K562 (cell line): ENCODE measurements at regions not wholly inside any gene's neighbourhood (a gene's known extent, or its start where the extent isn't known, plus 50 kb on each side); places are given as distances from the start of the nearest gene placed in this dataset.

Experiments
- ATAC-seq: fragments of 200-7000 bp; cut with Tn5 transposase; 3 replicates; pipeline ENCODE4 v1.9.1; 2020; ENCODE audit warnings: moderate library complexity
- BruUV-seq: library from RNA; stranded (reverse); fragments of 400-500 nt; replicated peaks from 2 replicates; lab custom pipeline; 2021; lab: Mats Ljungman, UMichigan
- CTCF ChIA-PET: fragments of 300-600 bp; formaldehyde crosslinking; extraction: SDS; loops from one replicate; lab custom pipeline; 2021; ENCODE audit warnings: low intra/inter-chr PET ratio; lab: Yijun Ruan, JAX
- POLR2A ChIA-PET: fragments of 300-600, 350-650 bp; sonication (Branson Sonifier 250); formaldehyde crosslinking; extraction: SDS; loops from one replicate; lab custom pipeline; 2021; ENCODE audit warnings: antibody characterized with exemption, inconsistent platforms; lab: Yijun Ruan, JAX
- DNase-seq, 4 experiments: peaks; one replicate each; pipeline versions ENCODE4 v3.0.0 to v3.0.0-alpha.2; 2011 to 2018; ENCODE audit warnings: low spot score in 3 of 4, mixed read lengths in 3 of 4; ENCODE audit errors: extremely low read depth in 1 of 4
- FAIRE-seq: peaks from 2 replicates; lab custom pipeline; 2011; peaks lifted over from hg19 to GRCh38; lab: Jason Lieb, UNC
- H2AFZ ChIP-seq: 2 replicates; pipeline ENCODE4 v1.6.0; 2011; ENCODE audit warnings: low read depth, low read length, control low read depth, inconsistent platforms
- H3K27ac ChIP-seq: fragments of 200-600 bp; 3 replicates; pipeline ENCODE4 v1.8.0; 2011; ENCODE audit warnings: low read depth, mild to moderate bottlenecking, control low read depth, inconsistent platforms, low read length, moderate library complexity, mixed read lengths; ENCODE audit errors: extremely low read depth
- H3K27me3 ChIP-seq, 2 experiments: fragments of 300-600 bp in 1 of 2; 2 replicates in 1 of 2; 3 replicates in 1 of 2; pipeline versions ENCODE4 v1.6.0 to v1.8.0; 2011; ENCODE audit warnings: inconsistent platforms in 2 of 2, low read length in 2 of 2, mild to moderate bottlenecking in 1 of 2, mixed read lengths in 1 of 2, moderate library complexity in 1 of 2; ENCODE audit not compliant: control insufficient read depth in 2 of 2, insufficient read depth in 2 of 2
- H3K36me3 ChIP-seq: fragments of 300-600 bp; 3 replicates; pipeline ENCODE4 v1.8.0; 2011; ENCODE audit warnings: mild to moderate bottlenecking, low read length, inconsistent platforms; ENCODE audit not compliant: control insufficient read depth, insufficient read depth
- H3K4me1 ChIP-seq, 2 experiments: fragments of 200-600 bp in 1 of 2; replicated peaks in 1 of 2; 2 replicates in 1 of 2; 3 replicates in 1 of 2; pipeline versions ENCODE4 v1.5.1 to v1.8.0; 2011; ENCODE audit warnings: inconsistent platforms in 2 of 2, low read length in 2 of 2, mild to moderate bottlenecking in 1 of 2, mixed read lengths in 1 of 2, moderate library complexity in 1 of 2; ENCODE audit not compliant: control insufficient read depth in 2 of 2, insufficient read depth in 2 of 2
- H3K4me2 ChIP-seq: 2 replicates; pipeline ENCODE4 v1.6.1; 2011; ENCODE audit warnings: low read length, control low read depth, inconsistent platforms, mixed read lengths; ENCODE audit not compliant: insufficient read depth
- H3K4me3 ChIP-seq: fragments of 200-600 bp; sonication (generic), shearing (Covaris generic); 2 replicates; pipeline ENCODE4 v1.5.1; 2016; ENCODE audit warnings: control low read depth, inconsistent platforms
- H3K79me2 ChIP-seq: fragments of 200-600 bp; 3 replicates; pipeline ENCODE4 v1.8.0; 2011; ENCODE audit warnings: low read length, inconsistent platforms; ENCODE audit not compliant: control insufficient read depth, insufficient read depth
- H3K9ac ChIP-seq, 2 experiments: 2 replicates each; pipeline versions ENCODE4 v1.6.0 to v1.6.1; 2011; ENCODE audit warnings: low read depth in 2 of 2, low read length in 2 of 2, control low read depth in 1 of 2, inconsistent platforms in 1 of 2, mild to moderate bottlenecking in 1 of 2, mixed read lengths in 1 of 2; ENCODE audit not compliant: insufficient read depth in 1 of 2
- H3K9me1 ChIP-seq: one replicate; pipeline ENCODE4 v1.6.0; 2011; ENCODE audit warnings: inconsistent platforms, mild to moderate bottlenecking, low read length, moderate library complexity; ENCODE audit not compliant: control insufficient read depth, insufficient read depth
- H3K9me3 ChIP-seq: replicated peaks from 2 replicates; pipeline ENCODE4 v1.5.1; 2011; ENCODE audit warnings: low read depth, low read length, inconsistent platforms; ENCODE audit not compliant: control insufficient read depth, insufficient read depth
- H4K20me1 ChIP-seq: replicated peaks from 2 replicates; pipeline ENCODE4 v1.6.1; 2011; ENCODE audit warnings: low read length, inconsistent platforms, mixed read lengths; ENCODE audit not compliant: control insufficient read depth, insufficient read depth
- BRD9 ChIP-seq: fragments of 450-650 bp; IDR thresholded peaks from 2 replicates; pipeline ENCODE4 v1.6.1; 2018; ENCODE audit warnings: low read depth; ENCODE audit not compliant: partially characterized antibody
- C11orf30 ChIP-seq: fragments of 450-650 bp; IDR thresholded peaks from 2 replicates; pipeline ENCODE4 v1.6.1; 2016; ENCODE audit warnings: low read depth, mild to moderate bottlenecking
- CCAR2 ChIP-seq: fragments of 200-400 bp; formaldehyde crosslinking; IDR thresholded peaks from 2 replicates; pipeline ENCODE4 v1.6.1; 2017; ENCODE audit warnings: mild to moderate bottlenecking, low read depth, low read length
- CEBPB ChIP-seq: fragments of 450-650 bp; IDR thresholded peaks from 2 replicates; pipeline ENCODE4 v1.6.1; 2016; ENCODE audit warnings: missing genetic modification characterization, missing compliant biosample characterization
- CEBPG ChIP-seq, 3 experiments: fragments of 200-800 bp in 1 of 3; sonication (Bioruptor generic) in 1 of 3; sonication (generic) in 1 of 3; formaldehyde crosslinking in 1 of 3; IDR thresholded peaks in 2 of 3; conservative IDR thresholded peaks in 1 of 3; 2 replicates each; pipeline versions ENCODE4 v1.6.1 to v1.8.0; 2016 to 2022; ENCODE audit warnings: missing compliant biosample characterization in 2 of 3, missing genetic modification characterization in 2 of 3, mild to moderate bottlenecking in 1 of 3, missing genetic modification reagents in 1 of 3
- CREBBP ChIP-seq: IDR thresholded peaks from one replicate; pipeline ENCODE4 v1.6.1; 2012; ENCODE audit warnings: low read depth, mild to moderate bottlenecking, control low read depth, inconsistent platforms, low read length
- MAFF ChIP-seq: IDR thresholded peaks from 2 replicates; pipeline ENCODE4 v1.6.1; 2012; ENCODE audit warnings: low read length, improper control_type of control experiment
- MAFG ChIP-seq: fragments of 450-650 bp; conservative IDR thresholded peaks from 2 replicates; pipeline ENCODE4 v1.6.1; 2016; ENCODE audit warnings: missing genetic modification characterization, missing compliant biosample characterization
- MAFK ChIP-seq: IDR thresholded peaks from 2 replicates; pipeline ENCODE4 v1.6.1; 2011; ENCODE audit warnings: low read length, improper control_type of control experiment
- SNIP1 ChIP-seq: fragments of 450-650 bp; IDR thresholded peaks from 2 replicates; pipeline ENCODE4 v1.7.1; 2017; ENCODE audit warnings: low read depth, mild to moderate bottlenecking
- ZNF316 ChIP-seq: fragments of 450-650 bp; IDR thresholded peaks from 2 replicates; pipeline ENCODE4 v1.6.1; 2016
- WGBS: fragments of 100-300 bp; shearing (Covaris generic); methylation state at CpG from one replicate; pipeline ENCODE4 v1.1.6; 2016; ENCODE audit warnings: low coverage, mixed read lengths; ENCODE audit not compliant: insufficient coverage; ENCODE audit errors: missing lambda C conversion rate; 5-methylcytosine and 5-hydroxymethylcytosine counted together
- in situ Hi-C: fragments of 300-500 bp; cut with MboI; formaldehyde crosslinking; loops from 4 replicates; pipeline ENCODE4 v1.15.0; 2018; ENCODE audit warnings: inconsistent platforms, mixed read lengths
- intact Hi-C: fragments of 100-400 bp; cut with micrococcal nuclease; formaldehyde crosslinking; loops from 2 replicates; pipeline ENCODE4 v1.14.2; 2022

DNA sequence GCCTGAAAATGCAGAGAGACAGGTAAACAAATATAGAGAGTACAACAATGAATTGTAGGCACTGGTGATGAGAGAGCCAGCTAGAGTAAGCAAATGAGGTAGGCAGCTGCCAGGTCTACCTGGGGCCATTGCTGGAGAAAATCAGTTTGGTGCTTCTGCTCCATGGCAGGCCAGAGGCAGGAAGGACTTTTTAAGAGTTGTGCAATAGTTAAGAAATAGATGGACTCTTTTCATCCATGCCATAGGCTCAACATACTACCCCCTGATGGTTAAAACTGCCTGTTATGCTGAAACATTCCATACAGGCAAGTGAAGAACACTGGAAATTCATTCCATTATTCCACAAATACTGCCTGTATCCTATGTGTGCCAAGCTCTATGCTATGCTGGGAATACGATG is 86.5 kb upstream of the CCDC112 start:
- Histone ChIP-seq H3K9ac (no peak overlapping the region), H3K9me1 (no peaks in the 10 kb centered on the region), H2AFZ (no peak overlapping the region), H3K27me3 (no peaks in the 10 kb centered on the region; a peak in 1 of 5 replicates), H3K27ac (no peak overlapping the region), H3K4me2 (no peak overlapping the region), H3K79me2 (no peaks in the 10 kb centered on the region), H3K9me3 (no peaks in the 10 kb centered on the region), H3K4me1 (no peaks in the 10 kb centered on the region; a peak in 1 of 5 replicates), H3K36me3 (no peaks in the 10 kb centered on the region), H4K20me1 (no peaks in the 10 kb centered on the region), H3K4me3 (no peak overlapping the region)
- intact Hi-C loops (loop anchor here (10.0 kb wide), 1 partner anchor 192 kb away; no protein-coding TSS in a partner anchor), in situ Hi-C loops (no loop called here)
- ChIA-PET POLR2A (no interaction called here), CTCF (no interaction called here)
- 0% methylated on average over 1 of the region's 1 CpG for WGBS
- peak; percentile 83 for TF ChIP-seq CEBPB (tag)
- no peak for TF ChIP-seq BRD9
- TF ChIP-seq CEBPG (CRISPR knock-in tag; IDR thresholded peaks at IDR 0.05): no peak
- TF ChIP-seq CEBPG (tag; conservative IDR thresholded peaks at IDR 0.05 in 1 of 2, IDR thresholded peaks at IDR 0.05 in 1 of 2): peak; percentile 44 to 62; a peak in 2 of 4 replicates
- DNase-seq (no peak), FAIRE-seq (no peak), ATAC-seq (no peak)
- BruUV-seq: no TSS peak

DNA sequence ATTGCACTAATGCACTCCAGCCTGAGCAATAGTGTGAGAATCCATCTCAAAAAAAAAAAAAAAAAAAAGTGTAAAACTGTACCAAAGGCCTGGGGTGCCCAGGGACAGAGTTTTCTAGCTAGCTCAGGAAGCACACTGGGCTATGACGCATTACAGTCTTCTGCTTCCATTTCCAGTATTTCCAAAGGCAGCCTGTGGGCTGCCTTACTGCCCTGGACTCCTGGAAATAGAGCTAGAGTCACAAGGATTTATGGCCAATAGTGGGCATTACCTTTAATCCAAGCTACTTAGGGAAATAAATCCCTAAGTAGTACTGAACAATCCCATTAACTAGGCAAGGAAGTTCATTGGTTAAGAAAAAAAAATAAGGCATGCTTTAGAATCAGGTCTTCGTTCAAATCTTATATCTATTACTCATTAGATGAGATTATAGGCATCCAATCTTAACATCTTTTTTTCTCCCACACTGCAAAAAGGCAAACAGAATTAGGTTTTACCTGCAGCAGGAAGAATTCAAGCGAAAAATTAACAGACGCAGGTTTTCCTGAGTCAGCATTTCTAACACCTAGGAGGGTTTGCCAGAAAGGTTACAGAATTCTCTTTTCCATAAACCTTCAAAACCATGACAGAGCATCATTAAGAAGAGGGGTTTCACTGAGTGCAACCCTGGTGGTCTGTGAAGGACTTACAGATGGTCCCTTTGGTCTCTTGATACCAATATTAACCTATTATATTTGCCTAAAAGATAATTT is 85.6 kb upstream of the CCDC112 start:
- Histone ChIP-seq H3K9ac (no peak overlapping the region), H3K27me3 (no peaks in the 10 kb centered on the region; a peak in 1 of 5 replicates), H3K4me3 (no peak overlapping the region), H3K36me3 (no peaks in the 10 kb centered on the region), H4K20me1 (no peaks in the 10 kb centered on the region), H3K9me3 (no peaks in the 10 kb centered on the region), H3K9me1 (no peaks in the 10 kb centered on the region), H3K4me1 (no peaks in the 10 kb centered on the region; a peak in 1 of 5 replicates), H2AFZ (no peak overlapping the region), H3K79me2 (no peaks in the 10 kb centered on the region), H3K27ac (no peak overlapping the region), H3K4me2 (no peak overlapping the region)
- TF ChIP-seq ZNF316: peak; percentile 93
- TF ChIP-seq CCAR2: no peak
- TF ChIP-seq CREBBP: no peak
- peak; percentile 97 for TF ChIP-seq MAFK
- TF ChIP-seq C11orf30: peak; percentile 85
- peak; percentile 89 for TF ChIP-seq MAFG (tag)
- TF ChIP-seq MAFF: peak; percentile 96
- no peak for TF ChIP-seq SNIP1
- in situ Hi-C loops: no loop called here
- ChIA-PET CTCF (no interaction called here), POLR2A (no interaction called here)
- ATAC-seq (no peak), FAIRE-seq (no peak), DNase-seq (no peak)
- BruUV-seq: no TSS peak
- 30% methylated on average over 4 of the region's 4 CpGs for WGBS
- intact Hi-C loops: loop anchor here (10.0 kb wide), 1 partner anchor 193 kb away; no protein-coding TSS in a partner anchor
